ENCODE measurements at regions not wholly inside any gene's neighbourhood (a gene's known extent, or its start where the extent isn't known, plus 50 kb on each side); places are given as distances from the start of the nearest gene placed in this dataset.

GRCh38 chr1:202067188-202067974, 55.3 kb upstream of the GPR37L1 start:
- no peak for TF ChIP-seq CTCF (IDR thresholded peaks at IDR 0.05)
- no peak for TF ChIP-seq EZH2 (IDR thresholded peaks at IDR 0.05)
- TF ChIP-seq EZH2phosphoT487 (IDR thresholded peaks at IDR 0.05): no peak

All from neural progenitor cell (in vitro differentiated cells).